ENCODE measurements at regions not wholly inside any gene's neighbourhood (a gene's known extent, or its start where the extent isn't known, plus 50 kb on each side); places are given as distances from the start of the nearest gene placed in this dataset.

- no peak for DNase-seq (ENCODE audit: low read depth in 3 of 3)
These were observed 50.8 kb upstream of the SLC39A10 start for GRCh38 chr2:195606179-195606578.

- DNase-seq (ENCODE audit: low read depth in 3 of 3) = no peak
These were observed 52.3 kb upstream of the SLC39A10 start for GRCh38 chr2:195604706-195605105.

- no peak for DNase-seq (ENCODE audit: low read depth in 3 of 3)
These were observed 53.0 kb upstream of the SLC39A10 start for GRCh38 chr2:195603998-195604397.

- DNase-seq (ENCODE audit: low read depth in 3 of 3) = no peak
These were observed 53.6 kb upstream of the SLC39A10 start for GRCh38 chr2:195603408-195603807.

GRCh38 chr2:195602687-195603086 lies 54.3 kb upstream of the SLC39A10 start:
- DNase-seq (ENCODE audit: low read depth in 3 of 3) = no peak

GRCh38 chr2:195601361-195601760 lies 55.7 kb upstream of the SLC39A10 start:
- DNase-seq (ENCODE audit: low read depth in 3 of 3) = no peak

- DNase-seq (ENCODE audit: low read depth in 3 of 3) = no peak
These were observed 56.2 kb upstream of the SLC39A10 start for GRCh38 chr2:195600778-195601177.

GRCh38 chr2:195596840-195597239 lies 60.2 kb upstream of the SLC39A10 start:
- DNase-seq (ENCODE audit: low read depth in 3 of 3) = no peak

GRCh38 chr2:195595825-195596224 lies 61.2 kb upstream of the SLC39A10 start:
- DNase-seq (ENCODE audit: low read depth in 3 of 3) = no peak

GRCh38 chr2:195594919-195595694 lies 61.9 kb upstream of the SLC39A10 start:
- no peak for DNase-seq (ENCODE audit: low read depth in 3 of 3)

- DNase-seq (ENCODE audit: low read depth in 3 of 3) = no peak
These were observed 62.8 kb upstream of the SLC39A10 start for GRCh38 chr2:195594248-195594647.

- DNase-seq (ENCODE audit: low read depth in 3 of 3) = no peak
These were observed 64.9 kb upstream of the SLC39A10 start for GRCh38 chr2:195592105-195592504.

- DNase-seq (ENCODE audit: low read depth in 3 of 3) = no peak
These were observed 66.2 kb upstream of the SLC39A10 start for GRCh38 chr2:195590861-195591205.

GRCh38 chr2:195590199-195590860 lies 66.7 kb upstream of the SLC39A10 start:
- DNase-seq (ENCODE audit: low read depth in 3 of 3) = no peak

GRCh38 chr2:195587966-195588365 lies 69.1 kb upstream of the SLC39A10 start:
- DNase-seq (ENCODE audit: low read depth in 3 of 3) = no peak

- no peak for DNase-seq (ENCODE audit: low read depth in 3 of 3)
These were observed 70.8 kb upstream of the SLC39A10 start for GRCh38 chr2:195586062-195586714.

GRCh38 chr2:195582188-195582587 lies 74.8 kb upstream of the SLC39A10 start:
- DNase-seq (ENCODE audit: low read depth in 3 of 3) = no peak

GRCh38 chr2:195579776-195580555 lies 77.1 kb upstream of the SLC39A10 start:
- DNase-seq (ENCODE audit: low read depth in 3 of 3) = no peak

- DNase-seq (ENCODE audit: low read depth in 3 of 3) = no peak
These were observed 81.1 kb upstream of the SLC39A10 start for GRCh38 chr2:195575879-195576401.

- DNase-seq (ENCODE audit: low read depth in 3 of 3) = no peak
These were observed 82.0 kb upstream of the SLC39A10 start for GRCh38 chr2:195575016-195575415.

- DNase-seq (ENCODE audit: low read depth in 3 of 3) = no peak
These were observed 82.7 kb upstream of the SLC39A10 start for GRCh38 chr2:195574312-195574711.

All from stimulated activated CD4-positive, alpha-beta T cell treated with anti-CD3 and anti-CD28 coated beads, TNF-alpha, amount 100 ng/mL, for 24 hours (primary cell).